Astrocyte of the cerebellum (primary cell): ENCODE measurements at regions not wholly inside any gene's neighbourhood (a gene's known extent, or its start where the extent isn't known, plus 50 kb on each side); places are given as distances from the start of the nearest gene placed in this dataset.

Source experiments
- DNase-seq: peaks from one replicate; pipeline ENCODE4 v3.0.0-alpha.2; 2011; ENCODE audit warnings: low read depth
- H3K4me3 ChIP-seq: 2 replicates; pipeline ENCODE4 v1.5.1; 2011; ENCODE audit warnings: mild to moderate bottlenecking, low read depth, low read length, moderate library complexity
- in situ Hi-C: cut with HindIII; loops from 2 replicates; pipeline ENCODE4 v1.10.0; 2017; ENCODE audit warnings: low sequenced_read_pairs
- TF ChIP-seq, protein P1 (sequence below): IDR thresholded peaks from 2 replicates; pipeline ENCODE4 v1.5.1; 2012; ENCODE audit warnings: low read length, low read depth, moderate library complexity, mild to moderate bottlenecking; ENCODE audit errors: missing control alignments

DNA sequence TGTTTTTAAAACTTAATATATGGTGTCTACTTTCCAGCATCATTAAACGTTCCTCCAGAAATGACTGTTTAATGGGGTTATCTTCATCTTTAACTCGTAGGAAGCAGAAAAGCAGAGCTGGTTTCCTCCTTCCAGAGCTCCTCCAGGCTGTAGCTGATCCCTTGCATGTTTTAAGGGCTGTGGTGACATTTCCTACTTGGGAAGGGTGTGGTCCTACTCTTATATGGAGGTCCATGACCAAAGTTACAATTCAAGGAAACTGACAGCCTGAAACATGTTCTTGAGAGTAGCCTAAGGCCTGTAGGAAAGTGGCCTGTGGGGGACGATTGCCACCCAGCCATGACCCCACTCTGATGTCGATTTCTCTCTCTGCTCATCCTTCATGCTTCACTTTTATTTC lies 297.1 kb downstream of the GADD45G start:
- no peak for DNase-seq
- no peak overlapping the region for H3K4me3 ChIP-seq
- TF ChIP-seq, protein P1, sequence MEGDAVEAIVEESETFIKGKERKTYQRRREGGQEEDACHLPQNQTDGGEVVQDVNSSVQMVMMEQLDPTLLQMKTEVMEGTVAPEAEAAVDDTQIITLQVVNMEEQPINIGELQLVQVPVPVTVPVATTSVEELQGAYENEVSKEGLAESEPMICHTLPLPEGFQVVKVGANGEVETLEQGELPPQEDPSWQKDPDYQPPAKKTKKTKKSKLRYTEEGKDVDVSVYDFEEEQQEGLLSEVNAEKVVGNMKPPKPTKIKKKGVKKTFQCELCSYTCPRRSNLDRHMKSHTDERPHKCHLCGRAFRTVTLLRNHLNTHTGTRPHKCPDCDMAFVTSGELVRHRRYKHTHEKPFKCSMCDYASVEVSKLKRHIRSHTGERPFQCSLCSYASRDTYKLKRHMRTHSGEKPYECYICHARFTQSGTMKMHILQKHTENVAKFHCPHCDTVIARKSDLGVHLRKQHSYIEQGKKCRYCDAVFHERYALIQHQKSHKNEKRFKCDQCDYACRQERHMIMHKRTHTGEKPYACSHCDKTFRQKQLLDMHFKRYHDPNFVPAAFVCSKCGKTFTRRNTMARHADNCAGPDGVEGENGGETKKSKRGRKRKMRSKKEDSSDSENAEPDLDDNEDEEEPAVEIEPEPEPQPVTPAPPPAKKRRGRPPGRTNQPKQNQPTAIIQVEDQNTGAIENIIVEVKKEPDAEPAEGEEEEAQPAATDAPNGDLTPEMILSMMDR: no peak
- in situ Hi-C loops: no loop called here

DNA sequence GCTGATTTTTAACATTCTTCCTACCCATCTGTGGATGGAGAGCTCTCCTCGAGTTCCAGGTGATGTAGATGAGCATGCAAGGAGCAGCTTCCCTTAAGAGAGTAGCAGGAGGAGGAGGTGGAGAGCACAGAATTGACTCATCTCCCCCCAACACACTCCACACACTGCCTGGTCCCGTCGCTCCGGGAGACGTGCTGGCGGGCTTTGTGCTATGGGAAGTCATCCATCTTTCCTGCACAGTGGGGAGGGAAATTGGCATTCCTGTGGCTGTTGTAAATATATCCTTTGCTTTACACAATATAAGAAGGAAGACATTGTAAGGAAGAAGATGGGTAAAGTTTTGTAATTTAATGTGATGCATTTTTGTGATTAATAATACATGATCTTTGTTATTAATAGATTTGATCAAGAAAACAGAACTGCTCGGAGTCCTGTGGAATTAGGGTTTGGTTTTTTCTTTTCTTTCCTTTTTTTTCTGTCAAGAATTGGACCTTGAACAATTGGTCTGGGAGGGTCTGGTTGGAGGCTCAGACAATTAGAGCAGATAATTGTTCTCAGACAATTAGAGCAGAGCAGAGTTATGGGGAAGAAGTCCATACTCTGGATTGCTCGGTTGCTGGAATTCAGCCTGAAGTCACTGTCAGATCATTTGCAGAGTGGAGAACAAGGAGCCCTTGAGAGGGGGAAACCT lies 297.8 kb downstream of the GADD45G start:
- in situ Hi-C loops: no loop called here
- peak; percentile 87 for DNase-seq
- TF ChIP-seq, protein P1: no peak
- no peak overlapping the region for H3K4me3 ChIP-seq

DNA sequence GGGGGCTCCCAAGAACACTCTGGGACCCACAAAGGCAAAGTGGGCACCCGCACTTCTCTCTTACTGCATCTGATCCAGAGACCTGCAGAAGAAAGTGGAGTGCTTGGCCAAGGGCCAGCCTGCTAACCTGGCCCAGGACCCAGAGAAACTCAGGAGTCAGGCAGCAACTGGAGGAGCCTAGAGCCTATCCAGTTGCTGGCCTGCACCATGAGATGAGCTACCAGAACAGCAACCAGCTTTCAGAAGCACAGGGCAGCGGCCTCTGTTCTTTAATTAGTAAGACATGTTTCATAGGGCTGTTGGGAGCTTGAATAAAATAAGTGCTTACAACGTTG lies 298.3 kb downstream of the GADD45G start:
- no peak for DNase-seq
- H3K4me3 ChIP-seq: no peak overlapping the region
- in situ Hi-C loops: no loop called here
- TF ChIP-seq, protein P1: no peak

DNA sequence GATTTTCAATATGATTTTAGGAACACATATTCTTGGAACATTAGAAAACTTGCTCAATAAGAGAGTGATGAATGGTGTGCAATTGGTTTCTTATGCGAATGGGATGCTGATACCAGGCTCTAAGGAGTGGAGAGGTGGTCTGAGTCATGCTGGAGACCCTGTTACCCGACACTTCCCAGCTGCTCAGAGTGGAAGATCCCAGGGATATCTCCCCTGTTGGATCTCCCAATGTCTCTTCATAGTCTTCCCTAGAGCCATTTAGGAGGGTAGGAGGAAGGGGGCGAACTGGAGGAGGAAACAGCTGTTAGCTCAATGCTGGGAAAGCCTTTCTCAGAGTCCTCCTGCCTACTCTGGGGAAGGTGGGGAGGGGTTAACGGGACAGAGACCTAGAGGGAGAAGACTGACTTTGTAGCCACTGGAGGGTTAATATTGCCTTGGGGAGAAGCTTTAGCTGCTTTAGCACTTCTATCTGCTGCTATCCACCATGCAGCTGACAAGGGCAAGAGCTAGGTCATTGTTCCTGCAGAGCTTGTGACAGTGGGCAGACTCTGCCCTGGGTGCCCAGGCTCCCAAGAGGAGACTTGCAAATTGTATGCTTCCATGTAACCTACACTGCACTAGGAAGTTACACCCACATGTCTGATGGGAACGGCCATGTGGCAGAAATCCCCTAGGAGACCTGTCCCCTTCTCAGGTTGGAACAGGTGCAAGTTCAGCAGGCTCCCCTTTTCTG lies 301.0 kb downstream of the GADD45G start:
- DNase-seq: no peak
- H3K4me3 ChIP-seq: no peak overlapping the region
- TF ChIP-seq, protein P1: no peak
- in situ Hi-C loops: no loop called here

DNA sequence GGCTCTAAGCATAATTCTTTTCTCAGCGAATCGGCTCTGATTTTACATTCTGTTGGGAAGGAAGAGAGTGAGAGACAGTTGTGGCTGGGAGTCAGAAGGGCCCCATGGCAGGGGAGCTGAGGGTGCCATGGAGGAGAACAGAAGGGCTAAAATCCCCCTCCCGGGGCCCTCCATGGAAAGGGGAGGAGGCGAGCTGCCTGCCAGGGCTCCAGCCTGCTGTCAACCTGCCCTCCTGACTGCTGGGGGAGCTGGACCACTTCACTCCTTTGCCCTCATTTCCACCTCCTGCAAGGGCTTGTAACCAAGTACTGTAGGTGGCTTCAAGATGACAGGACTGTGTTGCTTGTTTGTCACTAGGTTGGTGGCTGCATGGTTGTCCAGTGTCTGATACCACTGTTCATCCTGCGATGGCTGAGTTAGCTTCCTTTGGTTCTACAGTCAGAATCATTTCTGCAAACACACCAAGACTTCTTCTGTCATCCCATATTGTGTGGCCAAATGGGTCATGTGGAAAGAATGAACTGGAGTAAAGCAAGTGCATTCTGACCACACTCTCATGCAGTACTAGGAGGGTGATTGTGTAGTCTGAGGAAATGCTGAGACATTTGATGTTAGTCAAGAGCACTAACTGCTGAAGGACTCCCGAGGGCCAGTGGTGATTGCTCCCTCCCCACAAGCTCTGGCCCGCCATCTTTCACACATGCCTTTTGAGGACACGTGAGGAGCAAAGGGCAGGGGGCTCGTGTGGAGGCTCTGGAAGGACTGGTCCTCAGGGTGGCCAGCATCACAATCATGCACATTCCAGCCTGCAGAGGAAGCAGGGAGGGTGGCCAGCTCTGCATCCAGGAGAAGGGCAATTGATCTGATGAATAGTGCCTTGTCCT lies 307.2 kb downstream of the GADD45G start:
- no peak overlapping the region for H3K4me3 ChIP-seq
- in situ Hi-C loops: no loop called here
- TF ChIP-seq, protein P1: no peak
- DNase-seq: no peak

DNA sequence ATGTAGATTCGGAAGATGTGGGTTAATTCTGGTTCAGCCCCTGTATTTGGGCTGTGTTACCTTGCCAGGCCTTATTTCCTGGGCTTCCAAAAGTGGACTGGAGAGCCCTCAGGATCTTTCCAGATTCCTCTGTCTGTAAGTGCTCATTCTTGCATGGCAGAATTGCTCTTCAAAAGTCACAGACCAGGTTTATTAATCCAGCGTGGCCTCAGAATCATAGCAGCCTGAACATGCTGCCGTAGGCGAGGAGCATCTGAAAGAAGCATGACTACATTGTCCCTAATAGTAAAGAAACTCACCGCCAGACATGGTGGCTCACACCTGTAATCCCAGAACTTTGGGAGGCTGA lies 307.8 kb downstream of the GADD45G start:
- in situ Hi-C loops: no loop called here
- TF ChIP-seq, protein P1: no peak
- no peak overlapping the region for H3K4me3 ChIP-seq
- no peak for DNase-seq
